Uterus (tissue), 2 donors: ENCODE measurements at regions not wholly inside any gene's neighbourhood (a gene's known extent, or its start where the extent isn't known, plus 50 kb on each side); places are given as distances from the start of the nearest gene placed in this dataset.

ENCODE experiments used
- POLR2A ChIP-seq, 2 donors: fragments of 450-650 bp; IDR thresholded peaks; one replicate each; pipeline ENCODE4 v1.6.1; 2016; ENCODE audit warnings: antibody characterized with exemption in 2 of 2, mild to moderate bottlenecking in 1 of 2, moderate library complexity in 1 of 2
- TF ChIP-seq, protein P1 (sequence below), 4 experiments: fragments of 200-600 bp in 2 of 4; fragments of 450-650 bp in 2 of 4; sonication (generic) in 2 of 4; IDR thresholded peaks; one replicate each; pipeline ENCODE4 v1.5.1; 2016 to 2019; ENCODE audit warnings: antibody characterized with exemption in 4 of 4, mild to moderate bottlenecking in 2 of 4, moderate library complexity in 1 of 4

DNA sequence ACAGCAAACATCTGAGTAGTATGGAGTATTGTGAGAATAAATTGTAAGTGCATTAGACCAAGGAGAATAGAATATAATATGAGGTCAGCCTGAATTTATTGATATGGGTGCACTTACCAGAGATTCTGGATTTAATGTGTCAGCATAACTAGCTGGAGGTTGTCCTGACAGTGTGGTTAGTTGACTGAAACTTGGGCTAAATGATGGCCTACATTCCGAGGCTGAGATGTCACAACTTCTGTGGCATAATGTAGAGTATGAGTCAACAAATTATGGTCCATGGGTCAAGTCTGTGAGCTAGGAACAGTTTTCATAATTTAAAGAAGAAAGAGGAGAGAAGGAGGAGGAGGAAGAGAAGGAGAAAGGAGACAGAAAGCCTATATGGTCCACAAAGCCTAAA lies 127.6 kb downstream of the QPCT start:
- TF ChIP-seq, protein P1, sequence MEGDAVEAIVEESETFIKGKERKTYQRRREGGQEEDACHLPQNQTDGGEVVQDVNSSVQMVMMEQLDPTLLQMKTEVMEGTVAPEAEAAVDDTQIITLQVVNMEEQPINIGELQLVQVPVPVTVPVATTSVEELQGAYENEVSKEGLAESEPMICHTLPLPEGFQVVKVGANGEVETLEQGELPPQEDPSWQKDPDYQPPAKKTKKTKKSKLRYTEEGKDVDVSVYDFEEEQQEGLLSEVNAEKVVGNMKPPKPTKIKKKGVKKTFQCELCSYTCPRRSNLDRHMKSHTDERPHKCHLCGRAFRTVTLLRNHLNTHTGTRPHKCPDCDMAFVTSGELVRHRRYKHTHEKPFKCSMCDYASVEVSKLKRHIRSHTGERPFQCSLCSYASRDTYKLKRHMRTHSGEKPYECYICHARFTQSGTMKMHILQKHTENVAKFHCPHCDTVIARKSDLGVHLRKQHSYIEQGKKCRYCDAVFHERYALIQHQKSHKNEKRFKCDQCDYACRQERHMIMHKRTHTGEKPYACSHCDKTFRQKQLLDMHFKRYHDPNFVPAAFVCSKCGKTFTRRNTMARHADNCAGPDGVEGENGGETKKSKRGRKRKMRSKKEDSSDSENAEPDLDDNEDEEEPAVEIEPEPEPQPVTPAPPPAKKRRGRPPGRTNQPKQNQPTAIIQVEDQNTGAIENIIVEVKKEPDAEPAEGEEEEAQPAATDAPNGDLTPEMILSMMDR (IDR thresholded peaks at IDR 0.05) = no peak
- TF ChIP-seq POLR2A (IDR thresholded peaks at IDR 0.05) = no peak
